GM12878 (cell line): ENCODE measurements at regions not wholly inside any gene's neighbourhood (a gene's known extent, or its start where the extent isn't known, plus 50 kb on each side); places are given as distances from the start of the nearest gene placed in this dataset.

Source experiments
- ATAC-seq: fragments of 200-7000 bp; cut with Tn5 transposase; 3 replicates; pipeline ENCODE4 v1.9.1; 2020; ENCODE audit warnings: mild to moderate bottlenecking, moderate library complexity
- BruUV-seq: library from RNA; stranded (reverse); fragments of 400-500 nt; replicated peaks from 2 replicates; lab custom pipeline; 2021; lab: Mats Ljungman, UMichigan
- CTCF ChIA-PET: fragments of 300-600 bp; sonication (Branson Sonifier 250); formaldehyde crosslinking; extraction: SDS; loops from one replicate; lab custom pipeline; 2021; ENCODE audit warnings: inconsistent platforms; lab: Yijun Ruan, JAX
- POLR2A ChIA-PET: fragments of 350-600 bp; formaldehyde crosslinking; extraction: SDS; loops from one replicate; lab custom pipeline; 2021; ENCODE audit warnings: inconsistent platforms; lab: Charles Lee
- RAD21 ChIA-PET: fragments of 300-600 bp; sonication (Branson Sonifier 250); formaldehyde crosslinking; loops from one replicate; lab custom pipeline; 2023; ENCODE audit warnings: antibody characterized with exemption; ENCODE audit not compliant: unreplicated experiment; lab: Charles Lee
- SMC1A ChIA-PET: fragments of 300-600 bp; sonication (Branson Sonifier 250); formaldehyde crosslinking; loops from one replicate; lab custom pipeline; 2023; ENCODE audit not compliant: unreplicated experiment, uncharacterized antibody; lab: Charles Lee
- DNase-seq: peaks from one replicate; pipeline ENCODE4 v3.0.0-alpha.2; 2011; ENCODE audit warnings: low read depth, low spot score
- FAIRE-seq: peaks from 3 replicates; lab custom pipeline; 2011; peaks lifted over from hg19 to GRCh38; lab: Jason Lieb, UNC
- H2AFZ ChIP-seq: 2 replicates; pipeline ENCODE4 v1.6.0; 2011; ENCODE audit warnings: low read depth, low read length, control low read depth; ENCODE audit not compliant: control insufficient read depth
- H3K27ac ChIP-seq: 2 replicates; pipeline ENCODE4 v1.5.1; 2011; ENCODE audit warnings: control low read depth; ENCODE audit not compliant: control insufficient read depth, insufficient read depth
- H3K27me3 ChIP-seq, 2 experiments: replicated peaks in 1 of 2; 2 replicates each; pipeline versions ENCODE4 v1.6.0 to v1.6.1; 2011; ENCODE audit warnings: low read length in 1 of 2; ENCODE audit not compliant: control insufficient read depth in 2 of 2, insufficient read depth in 2 of 2
- H3K36me3 ChIP-seq, 2 experiments: 2 replicates each; pipeline ENCODE4 v1.5.1; 2011; ENCODE audit warnings: low read length in 1 of 2; ENCODE audit not compliant: control insufficient read depth in 2 of 2, insufficient read depth in 2 of 2
- H3K4me1 ChIP-seq: 2 replicates; pipeline ENCODE4 v1.6.1; 2011; ENCODE audit warnings: mild to moderate bottlenecking, low read length, moderate library complexity, mixed read lengths; ENCODE audit not compliant: control insufficient read depth, insufficient read depth
- H3K4me2 ChIP-seq: 2 replicates; pipeline ENCODE4 v1.6.0; 2011; ENCODE audit warnings: control low read depth; ENCODE audit not compliant: control insufficient read depth, insufficient read depth
- H3K4me3 ChIP-seq: fragments of 200-600 bp; sonication (generic); 2 replicates; pipeline ENCODE4 v1.5.1; 2016
- H3K79me2 ChIP-seq: 2 replicates; pipeline ENCODE4 v1.6.0; 2011; ENCODE audit warnings: low read length; ENCODE audit not compliant: control insufficient read depth, insufficient read depth
- H3K9ac ChIP-seq: 2 replicates; pipeline ENCODE4 v1.8.0; 2011; ENCODE audit warnings: low read length, control low read depth, mixed read lengths; ENCODE audit not compliant: control insufficient read depth, insufficient read depth
- H3K9me3 ChIP-seq: replicated peaks from 3 replicates; pipeline ENCODE4 v1.5.1; 2011; ENCODE audit warnings: mild to moderate bottlenecking, low read length; ENCODE audit not compliant: control insufficient read depth, insufficient read depth
- H4K20me1 ChIP-seq: 2 replicates; pipeline ENCODE4 v1.6.0; 2011; ENCODE audit not compliant: control insufficient read depth, insufficient read depth
- CBFB ChIP-seq: IDR thresholded peaks from 2 replicates; pipeline ENCODE4 v1.6.1; 2016; ENCODE audit warnings: antibody characterized with exemption, low read depth
- CBX3 ChIP-seq: fragments of 200-600 bp; sonication (generic); IDR thresholded peaks from 2 replicates; pipeline ENCODE4 v1.6.1; 2016; ENCODE audit warnings: low read depth, borderline replicate concordance
- CREB1 ChIP-seq: IDR thresholded peaks from 2 replicates; pipeline ENCODE4 v1.6.1; 2012; ENCODE audit warnings: low read depth, mild to moderate bottlenecking, inconsistent platforms
- EED ChIP-seq: sonication (generic); IDR thresholded peaks from 2 replicates; pipeline ENCODE4 v1.6.1; 2016; ENCODE audit warnings: antibody characterized with exemption, low read depth
- JUND ChIP-seq: IDR thresholded peaks from 2 replicates; pipeline ENCODE4 v1.6.1; 2012; ENCODE audit warnings: low read depth, mild to moderate bottlenecking, low read length, improper control_type of control experiment, moderate library complexity
- NFXL1 ChIP-seq: fragments of 450-650 bp; IDR thresholded peaks from 2 replicates; pipeline ENCODE4 v1.6.1; 2017; ENCODE audit warnings: antibody characterized with exemption, mild to moderate bottlenecking, borderline replicate concordance
- NFYA ChIP-seq: IDR thresholded peaks from 2 replicates; pipeline ENCODE4 v1.6.1; 2011; ENCODE audit warnings: low read depth, mild to moderate bottlenecking, low read length, improper control_type of control experiment, borderline replicate concordance
- RAD21 ChIP-seq: IDR thresholded peaks from 2 replicates; pipeline ENCODE4 v1.6.1; 2011; ENCODE audit warnings: mild to moderate bottlenecking, low read depth, low read length, moderate library complexity; ENCODE audit not compliant: insufficient read depth
- SUZ12 ChIP-seq: fragments of 200-600 bp; sonication (generic); IDR thresholded peaks from one replicate; pipeline ENCODE4 v1.6.1; 2018; ENCODE audit warnings: antibody characterized with exemption, mild to moderate bottlenecking; ENCODE audit not compliant: unreplicated experiment
- ZBTB33 ChIP-seq: fragments of 450-650 bp; IDR thresholded peaks from 2 replicates; pipeline ENCODE4 v1.6.1; 2017; ENCODE audit warnings: mild to moderate bottlenecking
- ZNF207 ChIP-seq: fragments of 450-650 bp; IDR thresholded peaks from 2 replicates; pipeline ENCODE4 v1.6.1; 2014; ENCODE audit warnings: antibody characterized with exemption, mild to moderate bottlenecking, borderline replicate concordance
- in situ Hi-C: fragments of 300-500 bp; cut with MboI; formaldehyde crosslinking; loops from 9 replicates; pipeline ENCODE4 v1.14.3; 2018; ENCODE audit warnings: mixed read lengths
- intact Hi-C: fragments of 100-400 bp; cut with micrococcal nuclease; formaldehyde crosslinking; loops from one replicate; pipeline ENCODE4 v1.14.2; 2022; ENCODE audit not compliant: unreplicated experiment
- TF ChIP-seq, protein P1 (sequence below): IDR thresholded peaks from 2 replicates; pipeline ENCODE4 v1.6.1; 2012; ENCODE audit warnings: improper control_type of control experiment, low read depth, low read length; ENCODE audit not compliant: insufficient replicate concordance
- TF ChIP-seq, protein P2 (sequence below): fragments of 150-350 bp; IDR thresholded peaks from 2 replicates; pipeline ENCODE4 v1.6.1; 2016; ENCODE audit warnings: low read depth, low read length
- TF ChIP-seq, protein P3 (sequence below): IDR thresholded peaks from 2 replicates; pipeline ENCODE4 v1.6.1; 2011; ENCODE audit warnings: borderline replicate concordance, low read depth, mild to moderate bottlenecking, moderate library complexity, low read length; ENCODE audit not compliant: insufficient read depth, poor library complexity, severe bottlenecking

- BruUV-seq: no TSS peak
- DNase-seq (no peak), FAIRE-seq (no peak), ATAC-seq (no peak)
- no peaks in the 10 kb centered on the region for H3K79me2 ChIP-seq
- H3K27me3 ChIP-seq: no peaks in the 10 kb centered on the region
- no peak overlapping the region for H3K27ac ChIP-seq
- no peaks in the 10 kb centered on the region for H3K36me3 ChIP-seq
- POLR2A ChIA-PET: no interaction called here
- no peak overlapping the region for H3K4me2 ChIP-seq
- no peaks in the 10 kb centered on the region for H3K4me1 ChIP-seq
- no peak overlapping the region for H3K4me3 ChIP-seq
- SMC1A ChIA-PET: no interaction called here
- H3K9ac ChIP-seq: no peak overlapping the region
- H3K9me3 ChIP-seq: no peaks in the 10 kb centered on the region
- intact Hi-C loops (no loop called here), in situ Hi-C loops (no loop called here)
- H4K20me1 ChIP-seq: no peaks in the 10 kb centered on the region
- no peak overlapping the region for H2AFZ ChIP-seq
- RAD21 ChIA-PET: no interaction called here
- CTCF ChIA-PET: no interaction called here
- TF ChIP-seq CREB1 (no peak), JUND (no peak), NFXL1 (no peak), CBFB (no peak), NFYA (no peak), CBX3 (no peak), ZBTB33 (no peak), ZNF207 (no peak), SUZ12 (no peak), EED (no peak), RAD21 (no peak)
- TF ChIP-seq, protein P1, sequence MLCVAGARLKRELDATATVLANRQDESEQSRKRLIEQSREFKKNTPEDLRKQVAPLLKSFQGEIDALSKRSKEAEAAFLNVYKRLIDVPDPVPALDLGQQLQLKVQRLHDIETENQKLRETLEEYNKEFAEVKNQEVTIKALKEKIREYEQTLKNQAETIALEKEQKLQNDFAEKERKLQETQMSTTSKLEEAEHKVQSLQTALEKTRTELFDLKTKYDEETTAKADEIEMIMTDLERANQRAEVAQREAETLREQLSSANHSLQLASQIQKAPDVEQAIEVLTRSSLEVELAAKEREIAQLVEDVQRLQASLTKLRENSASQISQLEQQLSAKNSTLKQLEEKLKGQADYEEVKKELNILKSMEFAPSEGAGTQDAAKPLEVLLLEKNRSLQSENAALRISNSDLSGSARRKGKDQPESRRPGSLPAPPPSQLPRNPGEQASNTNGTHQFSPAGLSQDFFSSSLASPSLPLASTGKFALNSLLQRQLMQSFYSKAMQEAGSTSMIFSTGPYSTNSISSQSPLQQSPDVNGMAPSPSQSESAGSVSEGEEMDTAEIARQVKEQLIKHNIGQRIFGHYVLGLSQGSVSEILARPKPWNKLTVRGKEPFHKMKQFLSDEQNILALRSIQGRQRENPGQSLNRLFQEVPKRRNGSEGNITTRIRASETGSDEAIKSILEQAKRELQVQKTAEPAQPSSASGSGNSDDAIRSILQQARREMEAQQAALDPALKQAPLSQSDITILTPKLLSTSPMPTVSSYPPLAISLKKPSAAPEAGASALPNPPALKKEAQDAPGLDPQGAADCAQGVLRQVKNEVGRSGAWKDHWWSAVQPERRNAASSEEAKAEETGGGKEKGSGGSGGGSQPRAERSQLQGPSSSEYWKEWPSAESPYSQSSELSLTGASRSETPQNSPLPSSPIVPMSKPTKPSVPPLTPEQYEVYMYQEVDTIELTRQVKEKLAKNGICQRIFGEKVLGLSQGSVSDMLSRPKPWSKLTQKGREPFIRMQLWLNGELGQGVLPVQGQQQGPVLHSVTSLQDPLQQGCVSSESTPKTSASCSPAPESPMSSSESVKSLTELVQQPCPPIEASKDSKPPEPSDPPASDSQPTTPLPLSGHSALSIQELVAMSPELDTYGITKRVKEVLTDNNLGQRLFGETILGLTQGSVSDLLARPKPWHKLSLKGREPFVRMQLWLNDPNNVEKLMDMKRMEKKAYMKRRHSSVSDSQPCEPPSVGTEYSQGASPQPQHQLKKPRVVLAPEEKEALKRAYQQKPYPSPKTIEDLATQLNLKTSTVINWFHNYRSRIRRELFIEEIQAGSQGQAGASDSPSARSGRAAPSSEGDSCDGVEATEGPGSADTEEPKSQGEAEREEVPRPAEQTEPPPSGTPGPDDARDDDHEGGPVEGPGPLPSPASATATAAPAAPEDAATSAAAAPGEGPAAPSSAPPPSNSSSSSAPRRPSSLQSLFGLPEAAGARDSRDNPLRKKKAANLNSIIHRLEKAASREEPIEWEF: no peak
- TF ChIP-seq, protein P2, sequence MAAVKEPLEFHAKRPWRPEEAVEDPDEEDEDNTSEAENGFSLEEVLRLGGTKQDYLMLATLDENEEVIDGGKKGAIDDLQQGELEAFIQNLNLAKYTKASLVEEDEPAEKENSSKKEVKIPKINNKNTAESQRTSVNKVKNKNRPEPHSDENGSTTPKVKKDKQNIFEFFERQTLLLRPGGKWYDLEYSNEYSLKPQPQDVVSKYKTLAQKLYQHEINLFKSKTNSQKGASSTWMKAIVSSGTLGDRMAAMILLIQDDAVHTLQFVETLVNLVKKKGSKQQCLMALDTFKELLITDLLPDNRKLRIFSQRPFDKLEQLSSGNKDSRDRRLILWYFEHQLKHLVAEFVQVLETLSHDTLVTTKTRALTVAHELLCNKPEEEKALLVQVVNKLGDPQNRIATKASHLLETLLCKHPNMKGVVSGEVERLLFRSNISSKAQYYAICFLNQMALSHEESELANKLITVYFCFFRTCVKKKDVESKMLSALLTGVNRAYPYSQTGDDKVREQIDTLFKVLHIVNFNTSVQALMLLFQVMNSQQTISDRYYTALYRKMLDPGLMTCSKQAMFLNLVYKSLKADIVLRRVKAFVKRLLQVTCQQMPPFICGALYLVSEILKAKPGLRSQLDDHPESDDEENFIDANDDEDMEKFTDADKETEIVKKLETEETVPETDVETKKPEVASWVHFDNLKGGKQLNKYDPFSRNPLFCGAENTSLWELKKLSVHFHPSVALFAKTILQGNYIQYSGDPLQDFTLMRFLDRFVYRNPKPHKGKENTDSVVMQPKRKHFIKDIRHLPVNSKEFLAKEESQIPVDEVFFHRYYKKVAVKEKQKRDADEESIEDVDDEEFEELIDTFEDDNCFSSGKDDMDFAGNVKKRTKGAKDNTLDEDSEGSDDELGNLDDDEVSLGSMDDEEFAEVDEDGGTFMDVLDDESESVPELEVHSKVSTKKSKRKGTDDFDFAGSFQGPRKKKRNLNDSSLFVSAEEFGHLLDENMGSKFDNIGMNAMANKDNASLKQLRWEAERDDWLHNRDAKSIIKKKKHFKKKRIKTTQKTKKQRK: no peak
- TF ChIP-seq, protein P3, sequence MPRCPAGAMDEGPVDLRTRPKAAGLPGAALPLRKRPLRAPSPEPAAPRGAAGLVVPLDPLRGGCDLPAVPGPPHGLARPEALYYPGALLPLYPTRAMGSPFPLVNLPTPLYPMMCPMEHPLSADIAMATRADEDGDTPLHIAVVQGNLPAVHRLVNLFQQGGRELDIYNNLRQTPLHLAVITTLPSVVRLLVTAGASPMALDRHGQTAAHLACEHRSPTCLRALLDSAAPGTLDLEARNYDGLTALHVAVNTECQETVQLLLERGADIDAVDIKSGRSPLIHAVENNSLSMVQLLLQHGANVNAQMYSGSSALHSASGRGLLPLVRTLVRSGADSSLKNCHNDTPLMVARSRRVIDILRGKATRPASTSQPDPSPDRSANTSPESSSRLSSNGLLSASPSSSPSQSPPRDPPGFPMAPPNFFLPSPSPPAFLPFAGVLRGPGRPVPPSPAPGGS: no peak
Measured at GRCh38 chrX:148265829-148266228, 234.6 kb upstream of the AFF2 start.
